Glutamatergic neuron (in vitro differentiated cells): ENCODE measurements at regions not wholly inside any gene's neighbourhood (a gene's known extent, or its start where the extent isn't known, plus 50 kb on each side); places are given as distances from the start of the nearest gene placed in this dataset.

Experiments used
- DNase-seq: peaks from one replicate; pipeline ENCODE4 v3.0.0; 2022
- H3K27ac Mint-ChIP-seq: one replicate; pipeline ENCODE4 v1.8.0; 2020; ENCODE audit warnings: mild to moderate bottlenecking, mixed read lengths, inconsistent platforms; ENCODE audit not compliant: unreplicated experiment
- H3K27me3 Mint-ChIP-seq: one replicate; pipeline ENCODE4 v1.8.0; 2020; ENCODE audit warnings: mild to moderate bottlenecking, moderate library complexity, mixed read lengths, inconsistent platforms; ENCODE audit not compliant: unreplicated experiment
- H3K36me3 Mint-ChIP-seq: one replicate; pipeline ENCODE4 v1.8.0; 2020; ENCODE audit warnings: mild to moderate bottlenecking, mixed read lengths, inconsistent platforms; ENCODE audit not compliant: unreplicated experiment
- H3K4me1 Mint-ChIP-seq: one replicate; pipeline ENCODE4 v1.8.0; 2020; ENCODE audit warnings: mild to moderate bottlenecking, low read depth, mixed read lengths, inconsistent platforms; ENCODE audit not compliant: unreplicated experiment
- H3K4me3 Mint-ChIP-seq: one replicate; pipeline ENCODE4 v1.8.0; 2020; ENCODE audit warnings: mild to moderate bottlenecking, mixed read lengths, inconsistent platforms; ENCODE audit not compliant: unreplicated experiment
- H3K9me3 Mint-ChIP-seq: one replicate; pipeline ENCODE4 v1.8.0; 2020; ENCODE audit warnings: mild to moderate bottlenecking, moderate library complexity, mixed read lengths, inconsistent platforms; ENCODE audit not compliant: unreplicated experiment
- TF ChIP-seq, protein P1 (sequence below): fragments of 200-600 bp; sonication (generic); IDR thresholded peaks from one replicate; pipeline ENCODE4 v1.5.0; 2021; ENCODE audit not compliant: partially characterized antibody, unreplicated experiment

DNA sequence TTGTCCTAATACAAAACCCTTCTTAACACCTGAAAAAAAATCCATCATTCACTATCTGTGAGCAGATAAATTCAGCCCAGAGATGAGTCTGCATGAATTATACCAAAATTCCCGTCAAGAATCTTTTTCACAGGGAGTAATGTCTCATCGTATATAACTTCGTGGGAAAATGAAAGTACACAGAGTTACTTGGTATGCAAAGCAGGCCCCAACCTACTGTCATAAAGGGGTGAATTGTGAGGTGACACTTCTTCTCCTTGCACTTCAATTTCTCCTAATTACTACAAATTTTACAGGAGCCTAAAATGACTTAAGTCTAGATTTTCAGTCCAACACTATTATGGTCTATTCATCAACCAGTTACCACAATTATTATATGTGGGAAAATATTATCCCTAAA is 84.6 kb upstream of the CDH20 start:
- H3K9me3 Mint-ChIP-seq, result no peaks in the 10 kb centered on the region
- DNase-seq, result no peak
- no peak overlapping the region for H3K4me3 Mint-ChIP-seq
- peaks cover 10% of the 10 kb centered on the region for H3K4me1 Mint-ChIP-seq
- TF ChIP-seq, protein P1, sequence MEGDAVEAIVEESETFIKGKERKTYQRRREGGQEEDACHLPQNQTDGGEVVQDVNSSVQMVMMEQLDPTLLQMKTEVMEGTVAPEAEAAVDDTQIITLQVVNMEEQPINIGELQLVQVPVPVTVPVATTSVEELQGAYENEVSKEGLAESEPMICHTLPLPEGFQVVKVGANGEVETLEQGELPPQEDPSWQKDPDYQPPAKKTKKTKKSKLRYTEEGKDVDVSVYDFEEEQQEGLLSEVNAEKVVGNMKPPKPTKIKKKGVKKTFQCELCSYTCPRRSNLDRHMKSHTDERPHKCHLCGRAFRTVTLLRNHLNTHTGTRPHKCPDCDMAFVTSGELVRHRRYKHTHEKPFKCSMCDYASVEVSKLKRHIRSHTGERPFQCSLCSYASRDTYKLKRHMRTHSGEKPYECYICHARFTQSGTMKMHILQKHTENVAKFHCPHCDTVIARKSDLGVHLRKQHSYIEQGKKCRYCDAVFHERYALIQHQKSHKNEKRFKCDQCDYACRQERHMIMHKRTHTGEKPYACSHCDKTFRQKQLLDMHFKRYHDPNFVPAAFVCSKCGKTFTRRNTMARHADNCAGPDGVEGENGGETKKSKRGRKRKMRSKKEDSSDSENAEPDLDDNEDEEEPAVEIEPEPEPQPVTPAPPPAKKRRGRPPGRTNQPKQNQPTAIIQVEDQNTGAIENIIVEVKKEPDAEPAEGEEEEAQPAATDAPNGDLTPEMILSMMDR, result no peak
- H3K27me3 Mint-ChIP-seq, result no peaks in the 10 kb centered on the region
- no peaks in the 10 kb centered on the region for H3K36me3 Mint-ChIP-seq
- H3K27ac Mint-ChIP-seq, result no peak overlapping the region

DNA sequence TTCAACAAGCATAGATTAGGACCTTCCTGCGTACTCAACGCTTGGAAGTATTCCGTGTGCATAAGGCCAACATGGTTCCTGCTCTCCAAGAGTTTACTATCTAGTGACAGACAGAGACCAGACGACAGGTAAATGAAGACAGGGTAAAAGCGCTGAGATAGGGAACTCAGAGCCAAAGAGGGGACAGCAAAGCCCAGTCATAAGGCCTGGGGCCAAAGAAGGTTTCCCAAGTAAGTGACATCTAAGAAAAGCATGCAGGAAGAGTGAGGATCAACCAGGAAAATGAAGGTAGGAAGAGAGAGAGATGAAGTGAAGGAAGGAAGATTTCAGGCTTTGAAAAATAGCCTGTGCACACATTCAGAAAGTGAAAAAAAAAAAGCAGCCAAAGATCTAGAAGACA is 76.9 kb upstream of the CDH20 start:
- TF ChIP-seq, protein P1, result no peak
- no peaks in the 10 kb centered on the region for H3K9me3 Mint-ChIP-seq
- H3K27ac Mint-ChIP-seq, result no peak overlapping the region
- no peak overlapping the region for H3K4me3 Mint-ChIP-seq
- peaks cover 4% of the 10 kb centered on the region for H3K4me1 Mint-ChIP-seq
- no peaks in the 10 kb centered on the region for H3K27me3 Mint-ChIP-seq
- DNase-seq, result no peak
- no peaks in the 10 kb centered on the region for H3K36me3 Mint-ChIP-seq

DNA sequence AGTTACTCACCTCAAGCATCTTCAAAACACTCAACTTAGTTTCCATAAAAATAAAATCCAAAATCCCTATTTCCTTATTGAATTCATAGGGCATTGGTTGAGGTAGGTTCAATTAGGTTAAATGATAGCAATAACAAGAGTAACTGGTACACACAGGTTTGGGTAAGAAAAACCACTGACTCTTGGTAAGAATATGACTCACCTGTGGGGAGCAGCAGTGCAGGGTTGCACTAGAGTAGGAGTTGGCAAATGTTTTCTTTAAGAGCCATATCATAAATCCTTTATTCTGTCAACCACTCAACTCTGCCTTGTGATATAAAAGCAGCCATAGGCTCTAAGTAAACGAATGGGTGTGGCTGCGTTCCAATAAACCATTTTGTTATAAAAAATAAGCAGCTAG is 71.4 kb upstream of the CDH20 start:
- Mint-ChIP-seq H3K4me1 (peaks cover 4% of the 10 kb centered on the region), H3K27ac (no peak overlapping the region), H3K36me3 (no peaks in the 10 kb centered on the region), H3K27me3 (no peaks in the 10 kb centered on the region), H3K9me3 (no peaks in the 10 kb centered on the region), H3K4me3 (no peak overlapping the region)
- no peak for DNase-seq
- TF ChIP-seq, protein P1, result no peak

DNA sequence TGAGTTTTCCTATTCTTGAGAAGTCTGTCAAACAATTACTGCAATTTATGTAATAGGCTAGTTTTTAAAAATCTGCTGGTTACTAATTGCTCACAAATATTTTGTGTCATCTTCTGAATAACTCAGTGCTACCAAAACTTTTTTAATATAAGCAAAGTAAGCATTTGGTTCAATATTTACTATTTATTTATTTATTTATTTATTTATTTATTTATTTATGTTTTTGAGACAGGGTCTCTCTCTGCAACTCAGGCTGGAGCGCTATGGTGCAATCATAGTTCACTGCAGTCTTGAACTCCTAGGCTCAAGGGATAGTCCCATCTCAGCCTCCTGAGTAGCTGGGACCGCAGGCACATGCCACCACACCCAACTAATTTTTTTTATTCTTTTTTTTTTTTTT is 60.4 kb upstream of the CDH20 start:
- no peaks in the 10 kb centered on the region for H3K27me3 Mint-ChIP-seq
- H3K4me1 Mint-ChIP-seq, result no peaks in the 10 kb centered on the region
- TF ChIP-seq, protein P1, result no peak
- no peak for DNase-seq
- H3K4me3 Mint-ChIP-seq, result no peak overlapping the region
- H3K27ac Mint-ChIP-seq, result no peak overlapping the region
- H3K9me3 Mint-ChIP-seq, result no peaks in the 10 kb centered on the region
- H3K36me3 Mint-ChIP-seq, result no peaks in the 10 kb centered on the region

DNA sequence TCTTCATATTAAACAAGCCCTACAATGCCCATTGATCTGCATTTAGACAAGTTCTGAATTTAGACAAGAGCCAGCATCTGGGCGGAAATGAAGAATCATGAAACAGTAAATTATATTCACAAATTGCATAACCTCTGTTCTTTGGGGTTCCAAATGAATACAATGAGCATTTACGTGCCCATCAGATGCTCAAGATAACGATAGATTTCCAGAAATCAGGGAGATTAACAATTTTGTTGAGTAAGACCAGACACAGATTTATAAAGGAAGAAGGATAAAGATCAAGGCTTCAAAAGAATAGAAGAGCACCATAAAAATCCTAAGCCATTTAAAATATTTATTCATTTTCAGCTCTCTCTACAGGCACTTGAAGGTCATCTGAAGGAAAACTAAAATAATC is 59.7 kb upstream of the CDH20 start:
- TF ChIP-seq, protein P1, result no peak
- H3K27me3 Mint-ChIP-seq, result no peaks in the 10 kb centered on the region
- H3K4me1 Mint-ChIP-seq, result no peaks in the 10 kb centered on the region
- no peaks in the 10 kb centered on the region for H3K36me3 Mint-ChIP-seq
- no peaks in the 10 kb centered on the region for H3K9me3 Mint-ChIP-seq
- H3K4me3 Mint-ChIP-seq, result no peak overlapping the region
- H3K27ac Mint-ChIP-seq, result no peak overlapping the region
- DNase-seq, result no peak
